HG03521 (cell line): ENCODE measurements at regions not wholly inside any gene's neighbourhood (a gene's known extent, or its start where the extent isn't known, plus 50 kb on each side); places are given as distances from the start of the nearest gene placed in this dataset.
"Not testable (repeated sequence)": the region's sequence is repeated elsewhere in the genome, so short reads cannot be mapped to it uniquely, and the experiment has no call there.

Source experiments
- ATAC-seq: cut with Tn5 transposase; IDR thresholded peaks from one replicate; pipeline ENCODE4 v1.9.1; 2021; ENCODE audit warnings: mild to moderate bottlenecking, moderate library complexity; ENCODE audit not compliant: unreplicated experiment

GRCh38 chr2:188645986-188646385 lies 328.2 kb upstream of the COL3A1 start:
- ATAC-seq, result no peak

GRCh38 chr2:188647430-188648070 lies 326.6 kb upstream of the COL3A1 start:
- no peak for ATAC-seq

- no peak for ATAC-seq
Observed at GRCh38 chr2:188659656-188660406, 314.3 kb upstream of the COL3A1 start.

GRCh38 chr2:188663301-188663700 lies 310.9 kb upstream of the COL3A1 start:
- ATAC-seq, result no peak

- ATAC-seq, result no peak
Observed at GRCh38 chr2:188664416-188664815, 309.8 kb upstream of the COL3A1 start.

GRCh38 chr2:188664951-188665595 lies 309.1 kb upstream of the COL3A1 start:
- ATAC-seq, result no peak

- ATAC-seq, result no peak
Observed at GRCh38 chr2:188665727-188666304, 308.4 kb upstream of the COL3A1 start.

GRCh38 chr2:188666503-188666902 lies 307.7 kb upstream of the COL3A1 start:
- ATAC-seq, result no peak

GRCh38 chr2:188668017-188668680 lies 306.0 kb upstream of the COL3A1 start:
- no peak for ATAC-seq

- ATAC-seq, result no peak
Observed at GRCh38 chr2:188675391-188676009, 298.7 kb upstream of the COL3A1 start.

- no peak for ATAC-seq
Observed at GRCh38 chr2:188676010-188676400, 298.2 kb upstream of the COL3A1 start.

- ATAC-seq, result no peak
Observed at GRCh38 chr2:188677142-188677541, 297.0 kb upstream of the COL3A1 start.

GRCh38 chr2:188678882-188679281 lies 295.3 kb upstream of the COL3A1 start:
- ATAC-seq, result no peak

- ATAC-seq, result no peak
Observed at GRCh38 chr2:188682838-188683237, 291.3 kb upstream of the COL3A1 start.

GRCh38 chr2:188684795-188685194 lies 289.4 kb upstream of the COL3A1 start:
- ATAC-seq, result no peak

- ATAC-seq, result no peak
Observed at GRCh38 chr2:188693111-188693510, 281.1 kb upstream of the COL3A1 start.

- ATAC-seq, result no peak
Observed at GRCh38 chr2:188693771-188694170, 280.4 kb upstream of the COL3A1 start.

- no peak for ATAC-seq
Observed at GRCh38 chr2:188695953-188696352, 278.2 kb upstream of the COL3A1 start.

- ATAC-seq, result not testable (repeated sequence)
Observed at GRCh38 chr2:188698151-188698550, 276.0 kb upstream of the COL3A1 start.

GRCh38 chr2:188701836-188702235 lies 272.3 kb upstream of the COL3A1 start:
- no peak for ATAC-seq

GRCh38 chr2:188705191-188705590 lies 269.0 kb upstream of the COL3A1 start:
- ATAC-seq, result no peak
